GM10248 (cell line): ENCODE measurements at regions not wholly inside any gene's neighbourhood (a gene's known extent, or its start where the extent isn't known, plus 50 kb on each side); places are given as distances from the start of the nearest gene placed in this dataset.

Experiments used
- CTCF ChIA-PET: fragments of 300-600 bp; sonication (Branson Sonifier 250); formaldehyde crosslinking; extraction: SDS; loops from one replicate; lab custom pipeline; 2021; ENCODE audit warnings: antibody characterized with exemption; lab: Yijun Ruan, JAX
- POLR2A ChIA-PET: fragments of 350-650 bp; sonication (Branson Sonifier 250); formaldehyde crosslinking; extraction: SDS; loops from one replicate; lab custom pipeline; 2020; ENCODE audit warnings: antibody characterized with exemption; lab: Yijun Ruan, JAX
- DNase-seq: peaks from one replicate; pipeline ENCODE4 v3.0.0; 2012; ENCODE audit errors: extremely low spot score
- CTCF ChIP-seq: IDR thresholded peaks from 2 replicates; pipeline ENCODE4 v1.5.1; 2012; ENCODE audit warnings: mild to moderate bottlenecking, low read depth; ENCODE audit errors: extremely low read depth, missing control alignments, control extremely low read depth

DNA sequence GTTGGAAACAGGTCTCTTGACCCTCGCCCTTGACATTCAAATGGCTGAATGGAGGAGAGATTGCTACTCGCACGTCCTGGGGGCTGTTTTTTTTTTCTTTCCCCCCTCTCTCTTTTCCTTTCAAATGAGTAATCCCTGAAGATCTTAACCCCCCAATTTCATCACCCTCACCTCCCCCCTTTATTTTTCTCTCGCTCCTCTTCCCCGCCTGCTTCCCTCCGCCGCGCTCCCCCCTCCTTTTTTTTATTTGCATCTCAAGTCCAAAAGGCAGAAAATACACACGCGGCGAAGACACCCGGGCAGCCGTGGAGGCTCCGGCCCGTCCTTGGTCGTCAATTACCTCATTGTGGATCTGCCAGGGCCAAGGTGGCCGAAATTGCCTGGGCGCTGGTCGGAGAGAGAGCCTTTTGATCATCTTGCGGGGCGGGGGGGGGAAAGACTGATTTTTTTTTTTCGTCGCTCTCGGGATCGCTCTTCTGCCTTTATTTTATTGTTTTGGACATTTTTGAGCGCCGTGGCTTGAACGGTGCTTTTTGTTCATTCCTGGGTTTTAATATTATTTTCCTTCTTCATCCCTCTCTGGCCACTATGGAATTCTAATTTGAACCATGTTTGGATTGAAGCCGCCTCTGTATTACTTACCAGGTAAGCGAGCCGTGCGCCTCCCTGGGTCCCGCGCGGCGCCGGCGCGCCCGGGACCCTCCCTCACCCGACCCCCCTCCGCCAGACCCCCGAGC lies 57.2 kb upstream of the GSE1 start:
- CTCF ChIA-PET, result interaction anchor here (1.7 to 2.7 kb wide), 4 partner anchors 50 to 60 kb away, joined by 4 to 19 read pairs (median 12); no protein-coding TSS in a partner anchor
- peak; percentile 48 for DNase-seq
- POLR2A ChIA-PET, result interaction anchor here (0.6 to 1.2 kb wide), 4 partner anchors 16 to 1934 kb away, joined by 3 to 5 read pairs (median 4); no protein-coding TSS in a partner anchor
- no peak for TF ChIP-seq CTCF

DNA sequence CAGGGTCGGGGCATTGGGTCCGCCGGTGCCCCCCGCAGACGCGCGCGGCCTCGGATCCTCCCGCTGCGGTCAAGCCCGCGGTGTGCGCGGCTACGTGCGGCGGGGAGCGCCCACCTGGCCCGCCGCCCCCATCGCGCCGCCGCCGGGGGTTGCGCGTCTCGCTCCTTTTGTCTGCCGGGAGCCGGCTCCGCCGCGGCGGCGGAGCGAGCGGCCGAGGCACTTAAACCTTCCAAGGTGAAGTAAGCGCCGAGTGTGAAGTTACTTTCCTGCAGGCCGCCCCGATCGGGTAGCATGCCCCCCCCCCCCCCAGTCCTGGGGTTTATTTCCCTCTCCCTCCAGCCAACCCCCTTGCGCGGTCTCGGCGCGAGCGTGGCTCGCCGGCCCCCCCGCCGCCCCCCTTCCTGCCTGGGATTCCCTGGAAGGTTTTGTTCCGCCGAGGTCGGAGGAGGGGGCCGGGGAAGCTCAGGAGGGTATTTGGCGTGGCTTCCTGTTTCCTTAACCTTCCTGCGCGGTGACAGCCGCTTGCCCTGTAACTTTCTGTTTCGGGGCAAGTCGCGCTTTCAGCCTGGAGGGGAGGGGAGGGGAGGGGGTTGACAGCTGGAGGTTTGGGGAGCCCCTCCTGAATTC lies 56.6 kb upstream of the GSE1 start:
- CTCF ChIA-PET, result interaction anchor here (0.8 to 4.0 kb wide), 8 partner anchors 12 to 304 kb away, joined by 3 to 35 read pairs (median 4); partner anchors contain the start of gene GSE1
- POLR2A ChIA-PET, result interaction anchor here (0.6 to 1.4 kb wide), 7 partner anchors 11 to 1933 kb away, joined by 3 to 6 read pairs (median 4); no protein-coding TSS in a partner anchor
- peak; percentile 77 for DNase-seq

GRCh38 chr16:85557083-85557970 lies 55.8 kb upstream of the GSE1 start:
- TF ChIP-seq CTCF, result no peak
- POLR2A ChIA-PET, result interaction anchor here (0.7 to 1.4 kb wide), 5 partner anchors 10 to 321 kb away, joined by 3 to 6 read pairs (median 4); no protein-coding TSS in a partner anchor
- CTCF ChIA-PET, result interaction anchor here (0.8 to 4.0 kb wide), 10 partner anchors 11 to 305 kb away, joined by 3 to 35 read pairs (median 3); partner anchors contain the start of gene GSE1
- peak; percentile 52 for DNase-seq

More for the DNA sequence above, 56.6 kb upstream of the GSE1 start:
- no peak for TF ChIP-seq CTCF

GRCh38 chr16:85557971-85558657 lies 55.0 kb upstream of the GSE1 start:
- CTCF ChIA-PET, result interaction anchor here (1.2 to 4.0 kb wide), 7 partner anchors 10 to 256 kb away, joined by 3 to 35 read pairs (median 4); partner anchors contain the start of gene GSE1
- DNase-seq, result no peak
- POLR2A ChIA-PET, result interaction anchor here (1.4 kb wide), 1 partner anchor 11 kb away, joined by 6 read pairs; no protein-coding TSS in a partner anchor
- TF ChIP-seq CTCF, result peak; percentile 11

DNA sequence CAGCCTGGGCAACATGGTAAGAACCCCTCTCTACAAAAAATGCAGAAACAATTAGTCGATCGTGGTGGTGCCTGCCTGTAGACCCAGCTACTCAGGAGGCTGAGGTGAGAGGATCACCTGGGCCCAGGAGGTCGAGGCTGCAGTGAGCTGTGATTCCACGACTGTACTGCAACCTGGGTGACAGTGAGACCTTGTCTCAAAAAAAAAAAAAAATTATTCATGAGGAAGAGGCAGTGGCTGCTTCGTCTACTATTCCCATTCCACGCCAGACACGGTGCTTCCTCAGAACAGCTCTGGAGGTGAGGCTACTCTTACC lies 52.2 kb upstream of the GSE1 start:
- ChIA-PET CTCF (interaction anchor here (1.2 to 1.9 kb wide), 2 partner anchors 50 to 55 kb away, joined by 6 to 9 read pairs; no protein-coding TSS in a partner anchor), POLR2A (no interaction called here)
- DNase-seq, result no peak
- TF ChIP-seq CTCF, result no peak
